Brain microvascular endothelial cell (primary cell): ENCODE measurements at regions not wholly inside any gene's neighbourhood (a gene's known extent, or its start where the extent isn't known, plus 50 kb on each side); places are given as distances from the start of the nearest gene placed in this dataset.

Experiments
- DNase-seq: peaks from one replicate; pipeline ENCODE4 v3.0.0-alpha.2; 2020
- H3K27ac ChIP-seq: fragments of 250-450 bp; sonication (Bioruptor Pico); 2 replicates; pipeline ENCODE4 v1.5.1; 2020; ENCODE audit warnings: mild to moderate bottlenecking, moderate library complexity
- H3K27me3 ChIP-seq: fragments of 250-450 bp; sonication (Bioruptor Pico); replicated peaks from 2 replicates; pipeline ENCODE4 v1.5.1; 2020; ENCODE audit warnings: mild to moderate bottlenecking
- H3K36me3 ChIP-seq: fragments of 250-450 bp; sonication (Bioruptor Pico); replicated peaks from 2 replicates; pipeline ENCODE4 v1.5.1; 2020; ENCODE audit warnings: mild to moderate bottlenecking
- H3K4me3 ChIP-seq: 2 replicates; pipeline ENCODE4 v1.5.1; 2011; ENCODE audit warnings: low read depth, mild to moderate bottlenecking, control low read depth, low read length, moderate library complexity
- in situ Hi-C: cut with HindIII; loops from 2 replicates; pipeline ENCODE4 v1.10.0; 2017; ENCODE audit warnings: low sequenced_read_pairs, low pct_ligation_motif_present
- TF ChIP-seq, protein P1 (sequence below): IDR thresholded peaks from 2 replicates; pipeline ENCODE4 v1.5.1; 2011; ENCODE audit warnings: low read depth, mild to moderate bottlenecking, moderate library complexity, low read length, control low read depth, inconsistent platforms; ENCODE audit errors: missing control alignments

DNA sequence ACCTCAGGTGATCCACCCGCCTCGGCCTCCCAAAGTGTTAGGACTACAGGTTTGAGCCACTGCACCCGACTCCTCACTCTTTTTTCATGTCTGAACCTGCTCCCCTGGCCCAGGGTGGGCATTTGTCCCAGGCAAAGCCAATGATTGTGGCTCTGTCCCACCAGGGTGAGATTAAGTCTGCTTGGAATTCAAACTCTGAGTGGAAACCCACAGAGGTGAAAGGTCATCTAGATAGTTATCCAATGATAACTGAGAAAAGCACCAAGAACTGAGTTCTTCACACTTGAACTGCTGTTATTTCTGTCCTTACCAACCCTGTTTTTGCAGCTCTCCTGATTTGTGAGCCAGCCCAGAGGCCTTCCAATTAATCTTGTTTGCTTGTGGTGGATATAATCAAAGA lies 62.4 kb upstream of the ACVR1 start:
- DNase-seq = peak; percentile 7
- in situ Hi-C loops = no loop called here
- H3K27ac ChIP-seq = no peak overlapping the region
- no peak overlapping the region for H3K4me3 ChIP-seq
- no peaks in the 10 kb centered on the region for H3K27me3 ChIP-seq
- TF ChIP-seq, protein P1, sequence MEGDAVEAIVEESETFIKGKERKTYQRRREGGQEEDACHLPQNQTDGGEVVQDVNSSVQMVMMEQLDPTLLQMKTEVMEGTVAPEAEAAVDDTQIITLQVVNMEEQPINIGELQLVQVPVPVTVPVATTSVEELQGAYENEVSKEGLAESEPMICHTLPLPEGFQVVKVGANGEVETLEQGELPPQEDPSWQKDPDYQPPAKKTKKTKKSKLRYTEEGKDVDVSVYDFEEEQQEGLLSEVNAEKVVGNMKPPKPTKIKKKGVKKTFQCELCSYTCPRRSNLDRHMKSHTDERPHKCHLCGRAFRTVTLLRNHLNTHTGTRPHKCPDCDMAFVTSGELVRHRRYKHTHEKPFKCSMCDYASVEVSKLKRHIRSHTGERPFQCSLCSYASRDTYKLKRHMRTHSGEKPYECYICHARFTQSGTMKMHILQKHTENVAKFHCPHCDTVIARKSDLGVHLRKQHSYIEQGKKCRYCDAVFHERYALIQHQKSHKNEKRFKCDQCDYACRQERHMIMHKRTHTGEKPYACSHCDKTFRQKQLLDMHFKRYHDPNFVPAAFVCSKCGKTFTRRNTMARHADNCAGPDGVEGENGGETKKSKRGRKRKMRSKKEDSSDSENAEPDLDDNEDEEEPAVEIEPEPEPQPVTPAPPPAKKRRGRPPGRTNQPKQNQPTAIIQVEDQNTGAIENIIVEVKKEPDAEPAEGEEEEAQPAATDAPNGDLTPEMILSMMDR = no peak
- H3K36me3 ChIP-seq = no peaks in the 10 kb centered on the region

- in situ Hi-C loops = no loop called here
- H3K36me3 ChIP-seq = no peaks in the 10 kb centered on the region
- H3K27me3 ChIP-seq = peaks cover 3% of the 10 kb centered on the region
- H3K4me3 ChIP-seq = no peak overlapping the region
- no peak for DNase-seq
- TF ChIP-seq, protein P1 = no peak
- H3K27ac ChIP-seq = no peak overlapping the region
These were observed 60.3 kb upstream of the ACVR1 start for GRCh38 chr2:157936406-157936805.

DNA sequence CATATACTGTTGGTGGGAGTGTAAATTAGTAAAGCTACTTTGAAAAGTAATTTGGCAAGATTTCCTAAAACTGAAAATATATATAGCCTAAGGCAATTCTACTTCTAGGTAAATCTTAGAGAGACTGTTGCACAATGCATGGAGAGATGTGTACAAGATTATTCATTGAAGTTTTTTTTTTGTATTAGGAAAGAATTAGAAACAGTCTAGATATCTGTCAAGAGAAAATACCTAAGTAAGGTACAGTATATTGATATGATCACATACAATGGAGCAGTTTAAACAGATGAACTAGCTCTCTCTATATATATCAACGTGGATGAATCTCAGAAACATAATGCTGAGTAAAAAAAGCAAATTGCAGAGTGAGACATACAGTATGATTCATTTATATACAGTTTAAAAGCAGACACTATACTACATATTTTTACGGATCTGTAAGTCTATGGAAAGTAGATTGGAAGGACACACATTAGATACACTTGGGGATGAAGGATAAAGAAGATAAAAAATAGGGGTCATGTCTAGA lies 59.3 kb upstream of the ACVR1 start:
- Histone ChIP-seq H3K27me3 (peaks cover 3% of the 10 kb centered on the region), H3K27ac (no peak overlapping the region), H3K36me3 (no peaks in the 10 kb centered on the region), H3K4me3 (no peak overlapping the region)
- no peak for DNase-seq
- TF ChIP-seq, protein P1 = no peak
- in situ Hi-C loops = no loop called here

GRCh38 chr2:157934684-157935377 lies 58.7 kb upstream of the ACVR1 start:
- Histone ChIP-seq H3K27ac (no peak overlapping the region), H3K4me3 (no peak overlapping the region), H3K27me3 (peaks cover 3% of the 10 kb centered on the region), H3K36me3 (no peaks in the 10 kb centered on the region)
- TF ChIP-seq, protein P1 = no peak
- in situ Hi-C loops = no loop called here
- DNase-seq = no peak

DNA sequence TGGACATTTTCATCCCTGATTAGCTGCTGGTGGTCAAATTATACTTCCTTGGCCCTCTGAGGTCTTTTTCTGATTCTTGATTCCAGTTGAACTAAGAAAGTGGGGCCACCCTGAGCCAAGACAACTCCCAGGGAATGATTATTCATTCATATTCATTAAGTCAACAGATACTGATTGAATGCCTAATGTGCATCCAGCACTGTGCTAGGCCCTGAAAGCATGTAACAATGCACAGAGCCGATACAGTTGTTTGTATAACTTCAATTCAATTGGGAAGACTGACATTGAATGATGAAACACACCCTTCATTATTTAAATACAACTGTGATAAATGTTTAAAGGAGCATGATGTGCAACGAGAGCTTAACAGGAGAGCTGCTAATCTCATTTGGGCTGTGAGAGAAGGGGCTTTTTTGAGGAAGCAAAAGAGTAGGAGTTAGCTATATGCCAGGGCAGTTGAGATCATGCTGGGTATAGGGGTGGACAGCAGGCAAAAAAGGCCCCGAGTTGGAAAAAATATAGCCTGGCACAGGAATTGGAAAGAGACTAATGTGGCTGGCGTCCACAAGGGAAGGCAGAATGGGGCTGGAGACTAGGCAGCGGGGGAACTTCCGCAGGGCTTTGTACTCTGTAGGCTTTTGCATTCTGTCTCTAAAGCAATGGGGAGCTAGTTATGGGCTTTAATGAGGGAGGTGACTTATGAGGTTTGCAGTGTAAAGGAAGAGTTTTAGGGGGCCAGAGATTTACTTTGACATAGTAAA lies 57.2 kb upstream of the ACVR1 start:
- Histone ChIP-seq H3K36me3 (no peaks in the 10 kb centered on the region), H3K27ac (no peak overlapping the region), H3K27me3 (peaks cover 3% of the 10 kb centered on the region), H3K4me3 (no peak overlapping the region)
- in situ Hi-C loops = no loop called here
- TF ChIP-seq, protein P1 = no peak
- no peak for DNase-seq
